Medulla oblongata (tissue), 1 donor: ENCODE measurements at regions not wholly inside any gene's neighbourhood (a gene's known extent, or its start where the extent isn't known, plus 50 kb on each side); places are given as distances from the start of the nearest gene placed in this dataset.
"Not testable (repeated sequence)": the region's sequence is repeated elsewhere in the genome, so short reads cannot be mapped to it uniquely, and the experiment has no call there.

ENCODE experiments used
- DNase-seq: peaks from one replicate; pipeline ENCODE4 v3.0.0-alpha.2; 2015; ENCODE audit errors: extremely low spot score

GRCh38 chr15:38073178-38073946 lies 138.9 kb downstream of the TMCO5A start:
- DNase-seq: no peak

DNA sequence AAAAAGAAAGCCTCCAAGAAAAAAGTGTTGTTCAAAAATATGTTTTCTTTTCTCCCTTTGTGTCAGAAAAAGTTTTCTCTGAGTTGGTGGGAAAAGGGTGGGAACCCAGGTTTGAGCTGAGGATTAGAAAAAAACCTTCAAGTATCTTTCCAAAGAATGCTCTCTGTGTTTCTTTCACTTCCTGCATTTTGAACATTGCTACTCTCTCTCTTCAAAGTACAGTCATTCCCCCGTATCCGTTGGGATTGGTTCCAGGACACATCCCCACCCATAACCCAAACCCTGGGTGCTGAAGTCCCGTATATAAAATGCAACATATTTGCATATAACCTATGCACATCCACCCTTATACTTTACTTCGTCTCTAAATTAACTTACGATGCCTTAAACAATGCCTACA lies 139.6 kb downstream of the TMCO5A start:
- peak; percentile 47 for DNase-seq

DNA sequence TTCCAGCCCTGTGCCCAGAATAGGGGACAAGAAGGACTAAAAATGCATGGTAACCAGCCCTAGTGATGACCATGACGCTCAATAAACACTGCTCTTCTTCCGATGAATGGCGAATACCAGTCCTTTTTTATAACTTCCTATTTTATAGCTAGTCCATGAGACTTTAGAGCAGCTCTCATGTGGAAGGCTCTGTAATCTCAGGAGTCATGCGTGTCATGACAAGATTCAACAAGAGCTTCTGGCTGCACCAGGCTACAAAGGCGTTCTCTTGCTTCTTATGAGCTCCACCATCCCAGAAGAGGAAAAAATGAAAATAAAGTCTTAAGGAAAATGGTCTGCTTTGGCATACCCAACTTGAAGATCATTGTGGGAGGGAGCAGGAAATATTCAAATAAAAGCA lies 141.0 kb downstream of the TMCO5A start:
- no peak for DNase-seq

GRCh38 chr15:38076786-38077185 lies 142.3 kb downstream of the TMCO5A start:
- no peak for DNase-seq

- DNase-seq: no peak
These were observed 144.8 kb downstream of the TMCO5A start for GRCh38 chr15:38079236-38079635.

DNA sequence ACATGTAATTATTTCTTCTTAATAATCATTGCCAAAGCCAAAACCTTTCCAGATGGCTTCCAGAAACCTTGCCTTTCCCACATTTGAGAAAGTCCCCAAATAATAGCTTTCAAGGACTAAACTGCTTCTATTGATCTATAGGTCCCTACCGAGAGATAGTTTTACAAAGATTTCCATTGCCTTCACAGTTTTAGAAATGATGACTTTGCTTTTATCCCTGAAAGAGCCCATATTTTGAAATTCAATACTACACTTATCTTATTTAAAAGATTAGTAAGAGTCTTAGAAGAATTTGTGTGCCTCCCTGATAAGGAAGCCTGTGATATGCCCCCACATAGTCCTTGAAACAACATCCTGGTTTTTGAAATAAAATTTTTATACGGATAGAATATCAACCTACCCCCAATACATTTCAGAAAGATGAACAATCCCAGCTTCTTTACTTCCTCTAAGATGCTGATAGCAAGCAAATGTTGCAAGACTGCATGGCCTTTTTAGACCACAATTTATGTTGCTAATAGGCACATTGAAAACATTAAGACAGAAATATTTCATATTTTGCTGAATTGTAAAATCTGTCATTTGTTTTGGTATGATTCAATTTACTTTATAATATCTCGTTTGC lies 146.3 kb downstream of the TMCO5A start:
- DNase-seq: no peak

GRCh38 chr15:38084289-38084688 lies 149.8 kb downstream of the TMCO5A start:
- DNase-seq: no peak

GRCh38 chr15:38085114-38085513 lies 150.7 kb downstream of the TMCO5A start:
- DNase-seq: peak; percentile 66

DNA sequence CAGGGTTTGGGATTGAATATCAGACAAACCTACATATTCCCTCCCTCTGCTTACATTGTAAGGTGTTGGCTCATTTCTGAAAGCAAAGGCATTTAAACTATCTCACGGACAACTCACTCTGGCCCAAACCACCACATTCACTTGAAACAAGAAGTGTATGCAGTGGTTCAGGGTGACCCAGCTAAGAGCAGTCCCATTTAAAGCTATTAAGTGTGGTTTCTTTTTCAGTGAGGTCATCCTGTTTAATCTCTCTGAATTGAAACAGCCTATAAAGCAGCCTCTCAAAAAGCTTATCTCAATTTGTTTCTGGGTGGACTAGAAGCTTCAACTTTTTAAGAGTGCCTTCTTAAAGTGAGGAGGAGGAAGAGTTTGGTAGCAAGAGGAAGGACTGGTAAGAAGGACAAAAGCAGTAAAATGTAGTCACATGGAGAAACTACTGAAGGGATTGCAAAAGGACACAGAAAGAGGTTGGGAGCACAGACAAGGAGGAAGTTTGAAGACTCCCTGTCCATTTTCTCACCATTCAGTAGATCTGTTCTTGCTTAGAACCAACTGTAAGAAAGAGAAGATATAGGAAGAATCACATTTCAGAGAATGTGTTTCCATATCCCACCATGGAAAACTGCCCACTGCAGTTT lies 151.6 kb downstream of the TMCO5A start:
- peak; percentile 61 for DNase-seq

DNA sequence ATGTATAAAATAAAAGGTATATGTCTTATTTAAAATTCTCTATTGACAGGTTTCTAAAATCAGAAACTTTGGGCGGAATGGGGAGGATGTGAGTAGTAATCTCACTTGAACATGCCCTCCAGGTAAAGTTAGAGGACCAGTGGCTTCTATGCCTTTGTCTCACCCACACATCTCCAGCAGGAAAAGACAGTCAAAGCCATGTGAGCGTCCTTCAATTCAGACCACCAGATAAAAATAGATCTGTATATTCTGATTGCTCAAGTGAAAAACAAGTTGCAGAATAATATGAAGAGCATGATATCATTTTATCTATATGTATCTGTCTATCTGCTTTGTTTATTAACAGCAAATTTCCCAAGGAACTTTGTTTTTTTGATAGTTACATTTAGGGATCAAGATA lies 152.2 kb downstream of the TMCO5A start:
- no peak for DNase-seq

GRCh38 chr15:38088971-38089370 lies 154.5 kb downstream of the TMCO5A start:
- no peak for DNase-seq

DNA sequence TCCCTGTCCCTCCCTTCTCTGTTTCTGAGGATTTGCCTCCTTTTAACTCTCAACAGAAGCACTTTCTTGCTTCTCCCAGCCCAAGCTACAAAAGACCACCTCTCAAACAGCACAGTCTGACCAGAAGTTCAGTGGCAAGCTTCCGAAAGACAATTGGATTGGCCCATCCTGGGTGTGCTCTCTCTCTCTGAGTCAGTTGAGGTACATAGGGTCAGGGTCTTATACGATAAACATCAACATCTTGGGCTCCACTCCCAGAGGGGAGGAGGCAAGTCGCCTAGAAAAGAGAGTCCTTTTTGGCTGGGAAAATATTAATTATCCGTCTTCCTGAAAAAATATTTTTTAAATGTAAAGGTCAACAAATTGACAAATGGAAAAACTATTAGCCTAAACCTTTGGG lies 155.8 kb downstream of the TMCO5A start:
- DNase-seq: no peak

DNA sequence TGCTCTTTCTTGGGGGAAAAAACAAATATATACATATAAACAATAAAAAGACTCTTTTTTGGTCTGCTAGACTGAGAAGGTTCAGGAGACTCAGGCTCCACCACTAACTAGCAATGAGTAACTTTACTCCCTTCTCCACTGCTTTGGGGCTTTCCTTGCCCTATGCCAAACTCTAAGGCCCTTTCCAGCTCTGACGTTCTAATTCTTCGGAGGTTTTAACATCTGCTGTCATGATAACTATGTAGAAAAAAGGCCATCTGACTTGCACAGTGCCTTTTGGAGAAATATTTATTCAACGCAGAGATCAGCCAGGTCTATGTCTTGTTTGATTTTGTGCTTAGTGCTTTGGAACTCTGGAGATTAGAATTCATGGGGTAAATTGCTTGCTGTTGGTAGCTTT lies 156.2 kb downstream of the TMCO5A start:
- no peak for DNase-seq

- no peak for DNase-seq
These were observed 156.7 kb downstream of the TMCO5A start for GRCh38 chr15:38091078-38091645.

DNA sequence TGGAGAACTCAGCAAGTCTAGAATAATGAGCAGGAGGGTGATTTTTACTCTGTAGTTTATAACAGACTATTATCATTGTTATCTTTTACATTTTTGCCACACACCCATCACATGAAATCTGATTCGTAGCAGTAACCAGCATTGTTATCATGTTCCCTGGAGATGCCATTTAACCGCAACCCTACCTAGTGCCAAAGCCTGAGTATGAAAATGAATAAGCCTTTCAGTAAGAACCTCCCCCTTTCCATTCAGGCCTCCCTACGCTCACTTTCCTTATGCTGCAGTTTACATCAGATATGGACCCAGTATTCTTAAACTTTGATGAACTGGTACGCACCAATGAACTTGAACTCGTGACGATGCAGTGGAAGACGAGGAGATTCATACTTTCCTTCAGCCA lies 158.7 kb upstream of the SPRED1 start:
- DNase-seq: no peak

- no peak for DNase-seq
These were observed 149.7 kb upstream of the SPRED1 start for GRCh38 chr15:38102972-38103371.

DNA sequence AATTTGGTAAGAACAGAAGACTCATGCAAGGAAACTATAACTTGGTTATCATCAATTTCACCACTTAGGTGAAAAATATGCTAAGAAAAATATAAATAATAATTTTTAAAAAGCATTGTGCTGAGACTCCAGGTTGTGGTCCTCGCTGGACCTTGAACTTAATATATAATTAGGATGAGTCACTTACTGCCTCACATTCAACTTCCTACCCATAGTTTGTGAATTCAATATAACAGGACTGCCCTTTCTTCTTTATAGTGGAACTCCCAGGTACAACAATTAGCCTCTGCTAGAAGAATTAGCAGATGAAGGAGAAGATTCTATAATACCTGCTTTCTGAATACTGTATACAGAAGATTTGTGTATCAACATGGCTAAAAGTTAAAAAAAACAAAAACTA lies 149.1 kb upstream of the SPRED1 start:
- DNase-seq: no peak

GRCh38 chr15:38111070-38111469 lies 141.6 kb upstream of the SPRED1 start:
- no peak for DNase-seq

DNA sequence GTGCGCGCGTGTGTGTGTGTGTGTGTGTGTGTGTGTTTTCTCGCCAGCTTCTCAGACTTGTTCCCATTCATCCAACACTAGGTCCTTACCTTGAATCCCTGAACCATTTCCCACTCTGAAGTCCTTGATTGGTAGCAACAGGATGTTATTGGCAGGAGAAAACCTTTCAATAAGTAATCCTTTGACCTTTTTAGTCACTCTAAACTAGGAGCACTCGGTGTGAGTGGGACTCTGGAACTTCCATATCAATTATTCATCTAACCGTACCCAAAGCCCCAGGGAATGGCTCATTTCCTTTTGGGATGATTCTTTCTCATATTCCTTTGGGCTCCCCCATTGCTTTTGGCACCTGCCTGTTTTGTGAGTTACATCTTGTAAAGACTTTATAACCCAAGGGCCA lies 140.2 kb upstream of the SPRED1 start:
- DNase-seq: no peak

- DNase-seq: no peak
These were observed 137.5 kb upstream of the SPRED1 start for GRCh38 chr15:38115121-38115520.

GRCh38 chr15:38117781-38118180 lies 134.9 kb upstream of the SPRED1 start:
- DNase-seq: no peak

DNA sequence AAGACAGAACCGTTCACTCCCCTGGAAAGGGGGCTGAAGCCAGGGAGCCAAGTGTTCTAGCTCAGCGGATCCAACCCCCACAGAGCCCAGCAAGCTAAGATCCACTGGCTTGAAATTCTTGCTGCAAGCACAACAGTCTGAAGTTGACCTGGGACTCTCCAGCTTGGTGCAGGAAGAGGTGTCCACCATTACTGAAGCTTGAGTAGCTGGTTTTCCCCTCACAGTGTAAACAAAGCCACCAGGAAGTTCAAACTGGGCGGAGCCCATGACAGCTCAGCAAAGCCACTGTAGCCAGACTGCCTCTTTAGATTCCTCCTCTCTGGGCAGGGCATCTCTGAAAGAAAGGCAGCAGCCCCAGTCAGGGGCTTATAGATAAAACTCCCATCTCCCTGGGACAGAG lies 132.8 kb upstream of the SPRED1 start:
- DNase-seq: not testable (repeated sequence)

- DNase-seq: no peak
These were observed 125.3 kb upstream of the SPRED1 start for GRCh38 chr15:38127306-38127771.
